IPS DF 6.9 (cell line): ENCODE measurements at regions not wholly inside any gene's neighbourhood (a gene's known extent, or its start where the extent isn't known, plus 50 kb on each side); places are given as distances from the start of the nearest gene placed in this dataset.

Experiments used
- DNase-seq: peaks from one replicate; pipeline ENCODE4 v3.0.0-alpha.2; 2013; ENCODE audit warnings: low read depth, low spot score
- H3K27ac ChIP-seq: one replicate; pipeline ENCODE4 v1.5.1; 2013; ENCODE audit warnings: low read length, control low read depth
- H3K27me3 ChIP-seq: 2 replicates; pipeline ENCODE4 v1.6.1; 2013; ENCODE audit warnings: mild to moderate bottlenecking, low read length; ENCODE audit not compliant: control insufficient read depth, insufficient read depth
- H3K36me3 ChIP-seq: 2 replicates; pipeline ENCODE4 v1.6.1; 2013; ENCODE audit warnings: low read length; ENCODE audit not compliant: control insufficient read depth, insufficient read depth
- H3K4me1 ChIP-seq: 2 replicates; pipeline ENCODE4 v1.6.1; 2013; ENCODE audit warnings: low read length; ENCODE audit not compliant: control insufficient read depth, insufficient read depth
- H3K4me3 ChIP-seq: 2 replicates; pipeline ENCODE4 v1.5.1; 2013; ENCODE audit warnings: mild to moderate bottlenecking, low read length
- H3K9me3 ChIP-seq: 2 replicates; pipeline ENCODE4 v1.6.1; 2013; ENCODE audit warnings: low read length, inconsistent platforms; ENCODE audit not compliant: control insufficient read depth, insufficient read depth
- WGBS: extraction: QIAGEN DNeasy Blood & Tissue Kit; methylation state at CpG from one replicate; pipeline ENCODE4 v1.1.7; 2013; ENCODE audit warnings: mixed read lengths, missing lambda C conversion rate; ENCODE audit not compliant: insufficient read length, insufficient coverage; 5-methylcytosine and 5-hydroxymethylcytosine counted together

DNA sequence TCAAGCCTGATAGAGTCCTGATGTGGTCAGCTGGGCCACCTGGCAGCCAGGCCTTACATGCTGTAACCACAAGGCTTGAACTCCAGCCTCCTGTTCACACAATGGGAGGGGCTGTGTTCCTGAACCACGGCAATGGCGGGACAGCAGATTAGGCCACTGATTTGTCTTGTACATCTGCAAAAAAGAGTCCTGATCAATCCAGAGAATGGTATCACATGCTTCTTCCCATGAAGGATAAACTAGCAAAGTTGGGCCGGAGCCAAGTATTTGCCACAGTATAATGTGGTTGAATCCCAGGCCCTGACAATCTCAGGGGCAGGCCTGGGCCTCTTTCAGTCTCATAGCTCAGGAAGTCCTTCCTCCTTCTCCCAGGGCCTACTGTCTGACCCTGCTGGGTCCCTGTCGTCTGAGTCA is 2182.5 kb upstream of the AGA start:
- no CpG with 5 or more reads among the region's 4 CpGs for WGBS
- H3K4me3 ChIP-seq: no peak overlapping the region
- no peaks in the 10 kb centered on the region for H3K4me1 ChIP-seq
- H3K36me3 ChIP-seq: no peaks in the 10 kb centered on the region
- H3K27ac ChIP-seq: no peak overlapping the region
- no peak for DNase-seq
- no peaks in the 10 kb centered on the region for H3K9me3 ChIP-seq
- H3K27me3 ChIP-seq: no peaks in the 10 kb centered on the region

DNA sequence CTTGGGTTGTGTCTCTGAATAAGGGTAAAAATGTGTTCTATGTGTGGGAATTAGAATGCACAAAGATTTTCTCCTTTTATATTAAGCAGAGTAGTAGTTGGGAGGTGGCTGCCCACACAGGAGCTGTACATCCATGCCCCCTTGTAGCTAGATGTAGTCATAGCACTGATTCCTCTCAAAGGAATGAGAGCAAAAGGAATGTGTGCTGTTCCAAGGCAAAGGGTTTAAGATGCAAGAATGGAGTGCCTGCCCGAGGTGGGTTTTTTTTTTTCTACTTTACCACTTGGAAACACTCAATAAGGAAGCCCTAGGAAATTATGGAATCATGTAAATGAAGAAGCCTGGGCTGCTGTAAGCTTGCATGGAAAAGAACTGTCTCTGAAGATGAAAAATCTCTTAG is 2183.2 kb upstream of the AGA start:
- no peaks in the 10 kb centered on the region for H3K4me1 ChIP-seq
- no peaks in the 10 kb centered on the region for H3K27me3 ChIP-seq
- no peak overlapping the region for H3K4me3 ChIP-seq
- DNase-seq: no peak
- no peak overlapping the region for H3K27ac ChIP-seq
- H3K36me3 ChIP-seq: no peaks in the 10 kb centered on the region
- no peaks in the 10 kb centered on the region for H3K9me3 ChIP-seq
- WGBS: no CpG with 5 or more reads among the region's 1 CpG

- no peaks in the 10 kb centered on the region for H3K4me1 ChIP-seq
- H3K9me3 ChIP-seq: no peaks in the 10 kb centered on the region
- H3K27me3 ChIP-seq: no peaks in the 10 kb centered on the region
- no peak overlapping the region for H3K27ac ChIP-seq
- no peak for DNase-seq
- H3K4me3 ChIP-seq: no peak overlapping the region
- no CpG with 5 or more reads among the region's 3 CpGs for WGBS
- no peaks in the 10 kb centered on the region for H3K36me3 ChIP-seq
Observed at GRCh38 chr4:179626687-179627086, 2184.4 kb upstream of the AGA start.

- Histone ChIP-seq H3K9me3 (no peaks in the 10 kb centered on the region; the same call in 1 of the 2 replicates), H3K36me3 (no peaks in the 10 kb centered on the region), H3K4me1 (no peaks in the 10 kb centered on the region), H3K4me3 (no peak overlapping the region), H3K27me3 (no peaks in the 10 kb centered on the region), H3K27ac (no peak overlapping the region)
- no peak for DNase-seq
Observed at GRCh38 chr4:179631321-179631720, 2189.1 kb upstream of the AGA start.

GRCh38 chr4:179634862-179635261 is 2192.6 kb upstream of the AGA start:
- WGBS: no CpG with 5 or more reads among the region's 3 CpGs
- no peaks in the 10 kb centered on the region for H3K4me1 ChIP-seq
- no peak for DNase-seq
- H3K9me3 ChIP-seq: no peaks in the 10 kb centered on the region; the same call in 1 of the 2 replicates
- no peak overlapping the region for H3K27ac ChIP-seq
- no peaks in the 10 kb centered on the region for H3K36me3 ChIP-seq
- no peak overlapping the region for H3K4me3 ChIP-seq
- H3K27me3 ChIP-seq: no peaks in the 10 kb centered on the region

DNA sequence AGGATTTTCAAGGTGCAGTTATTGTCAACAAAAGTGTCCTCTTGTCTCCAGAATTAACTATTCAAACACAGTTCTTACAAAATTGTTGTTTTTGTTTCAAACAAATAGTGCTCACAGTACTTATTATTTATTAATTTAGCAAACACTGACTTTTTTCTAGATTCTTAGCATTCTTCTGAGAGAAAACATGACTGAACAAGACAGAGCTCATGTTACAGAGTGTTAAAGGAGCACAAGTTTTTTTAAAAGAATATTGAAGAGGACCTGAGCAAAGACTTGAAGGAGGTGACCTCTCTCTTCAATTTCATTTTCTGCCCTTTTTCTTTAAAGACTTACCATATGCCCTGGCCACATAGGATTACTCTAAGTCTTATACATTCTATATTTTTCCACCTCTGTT is 2220.3 kb upstream of the AGA start:
- Histone ChIP-seq H3K27me3 (no peaks in the 10 kb centered on the region), H3K4me1 (no peaks in the 10 kb centered on the region; the same call in 1 of the 2 replicates), H3K4me3 (no peak overlapping the region), H3K9me3 (no peaks in the 10 kb centered on the region), H3K36me3 (no peaks in the 10 kb centered on the region), H3K27ac (no peak overlapping the region)
- no peak for DNase-seq

- H3K27me3 ChIP-seq: no peaks in the 10 kb centered on the region
- WGBS: 100% methylated on average over 2 of the region's 6 CpGs
- no peak overlapping the region for H3K27ac ChIP-seq
- DNase-seq: no peak
- H3K4me3 ChIP-seq: no peak overlapping the region
- no peaks in the 10 kb centered on the region; the same call in 1 of the 2 replicates for H3K4me1 ChIP-seq
- no peaks in the 10 kb centered on the region for H3K9me3 ChIP-seq
- H3K36me3 ChIP-seq: no peaks in the 10 kb centered on the region
Observed at GRCh38 chr4:179663641-179664429, 2221.6 kb upstream of the AGA start.

- no CpG with 5 or more reads among the region's 9 CpGs for WGBS
- Histone ChIP-seq H3K4me1 (no peaks in the 10 kb centered on the region; the same call in 1 of the 2 replicates), H3K36me3 (no peaks in the 10 kb centered on the region), H3K9me3 (no peaks in the 10 kb centered on the region), H3K27ac (no peak overlapping the region), H3K4me3 (no peak overlapping the region), H3K27me3 (no peaks in the 10 kb centered on the region)
- no peak for DNase-seq
Observed at GRCh38 chr4:179664430-179665027, 2222.3 kb upstream of the AGA start.

GRCh38 chr4:179666226-179666625 is 2224.0 kb upstream of the AGA start:
- Histone ChIP-seq H3K9me3 (no peaks in the 10 kb centered on the region), H3K27ac (no peak overlapping the region), H3K36me3 (no peaks in the 10 kb centered on the region), H3K27me3 (no peaks in the 10 kb centered on the region), H3K4me3 (no peak overlapping the region), H3K4me1 (no peaks in the 10 kb centered on the region; the same call in 1 of the 2 replicates)
- WGBS: no CpG with 5 or more reads among the region's 3 CpGs
- no peak for DNase-seq

DNA sequence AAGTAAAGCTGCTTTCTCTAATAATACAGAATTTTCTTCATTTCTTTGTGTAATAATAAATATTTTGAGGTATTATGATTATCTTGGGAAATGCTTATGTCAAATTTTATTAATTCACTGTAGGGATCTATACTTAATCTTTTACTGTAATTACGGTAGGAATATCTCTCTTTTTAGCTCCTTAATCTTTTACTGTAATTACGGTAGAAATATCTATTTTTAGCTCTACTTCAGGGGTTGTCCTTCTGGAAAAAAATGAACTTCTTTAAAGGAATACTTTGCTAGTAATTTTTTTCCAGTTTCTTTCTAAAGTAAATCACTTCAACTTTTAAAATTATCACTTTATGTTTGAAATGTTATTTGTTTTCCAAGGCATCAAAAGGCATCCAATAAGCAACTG is 2229.4 kb upstream of the AGA start:
- H3K27me3 ChIP-seq: no peaks in the 10 kb centered on the region
- no peak overlapping the region for H3K27ac ChIP-seq
- no peak for DNase-seq
- no CpG with 5 or more reads among the region's 2 CpGs for WGBS
- H3K36me3 ChIP-seq: no peaks in the 10 kb centered on the region
- H3K4me3 ChIP-seq: no peak overlapping the region
- H3K4me1 ChIP-seq: no peaks in the 10 kb centered on the region
- H3K9me3 ChIP-seq: no peaks in the 10 kb centered on the region
